CD4-positive, alpha-beta T cell treated with Interleukin-1 beta for 1 hour (primary cell): ENCODE measurements at regions not wholly inside any gene's neighbourhood (a gene's known extent, or its start where the extent isn't known, plus 50 kb on each side); places are given as distances from the start of the nearest gene placed in this dataset.
"Not testable (repeated sequence)": the region's sequence is repeated elsewhere in the genome, so short reads cannot be mapped to it uniquely, and the experiment has no call there.

Experiments
- DNase-seq, 2 donors: peaks; one replicate each; pipeline ENCODE4 v3.0.0-alpha.2; 2020 to 2022

GRCh38 chr16:65829076-65829475 lies 537.4 kb upstream of the CDH5 start:
- DNase-seq: no peak

DNA sequence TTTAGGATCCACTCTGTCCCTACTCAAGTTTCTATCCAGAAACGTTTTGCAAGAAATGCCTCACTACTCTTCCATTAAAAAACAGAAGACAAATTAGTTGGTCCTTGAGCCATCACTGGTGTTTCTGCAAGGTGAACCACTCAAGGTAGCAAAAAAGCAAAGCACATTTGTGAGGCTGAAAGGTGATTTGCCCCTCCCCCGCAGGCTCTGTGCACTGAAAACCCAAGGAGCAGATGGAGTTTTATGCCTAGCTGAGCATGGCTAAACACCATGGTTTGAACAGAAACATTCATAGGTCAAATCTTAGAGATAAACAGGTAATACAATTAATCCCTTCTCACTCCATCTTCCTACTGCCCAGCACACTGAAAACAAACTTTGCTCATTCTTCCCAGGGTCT lies 538.2 kb upstream of the CDH5 start:
- no peak for DNase-seq

DNA sequence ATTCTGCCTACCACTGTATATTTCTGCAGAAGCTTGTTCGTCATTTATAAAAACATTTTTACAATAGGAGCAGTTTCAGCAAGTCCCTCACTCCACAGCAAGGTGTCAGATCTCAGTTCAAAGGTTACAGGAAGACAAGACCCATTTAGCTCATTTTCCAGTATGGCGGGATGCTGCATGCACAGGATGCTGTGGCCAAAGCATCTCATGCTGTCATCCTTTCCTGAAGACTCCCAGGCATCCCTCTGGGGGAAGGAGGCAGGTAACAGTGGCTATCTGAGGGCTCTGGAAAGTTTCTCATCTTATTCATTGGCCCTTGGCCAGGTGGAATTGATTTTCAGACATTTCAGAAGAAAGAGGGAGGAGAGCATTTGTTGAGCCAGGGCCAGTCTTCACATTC lies 539.3 kb upstream of the CDH5 start:
- no peak for DNase-seq

- no peak for DNase-seq
Observed at GRCh38 chr16:65825191-65825856, 541.2 kb upstream of the CDH5 start.

GRCh38 chr16:65822148-65822547 lies 544.3 kb upstream of the CDH5 start:
- DNase-seq: no peak

- DNase-seq: no peak
Observed at GRCh38 chr16:65819136-65819898, 547.2 kb upstream of the CDH5 start.

GRCh38 chr16:65817799-65818198 lies 548.7 kb upstream of the CDH5 start:
- DNase-seq: no peak

DNA sequence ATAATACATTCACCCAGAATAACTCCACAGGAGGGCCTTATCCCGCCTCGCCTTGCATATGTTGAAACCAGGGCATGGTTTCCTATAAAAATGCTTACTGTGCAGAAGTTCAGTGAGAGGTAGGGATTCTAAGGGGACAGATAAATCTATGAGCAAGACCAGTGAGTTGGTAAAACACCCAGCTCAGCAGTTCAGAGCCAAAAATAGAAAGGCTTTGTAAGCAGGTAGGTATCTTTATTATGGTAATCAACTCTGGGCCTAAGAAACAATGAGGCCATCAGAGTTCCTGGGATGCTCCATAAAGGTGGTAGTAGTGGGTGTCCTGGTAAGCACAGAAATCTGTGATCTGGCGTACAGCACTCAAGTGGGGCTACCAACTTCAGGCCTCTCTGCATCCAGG lies 549.4 kb upstream of the CDH5 start:
- DNase-seq: no peak

DNA sequence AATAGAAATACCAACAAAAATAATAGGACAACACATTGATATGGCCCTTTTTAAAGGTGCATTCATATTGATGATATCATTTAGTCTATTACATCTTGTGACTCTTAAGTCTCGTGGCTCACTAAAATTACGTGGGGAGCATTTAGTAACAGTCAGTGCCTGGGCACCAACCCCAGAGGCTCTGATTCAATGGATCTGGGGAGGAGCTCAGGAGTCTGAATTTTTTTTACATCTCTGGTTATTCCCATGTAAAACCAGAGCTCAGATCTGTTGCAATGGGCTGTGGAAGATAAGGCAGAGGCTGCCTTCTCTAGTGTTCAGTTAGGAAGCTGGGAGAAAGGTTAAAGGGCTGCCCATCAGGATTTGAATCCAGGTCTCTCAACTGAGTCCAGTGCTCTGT lies 549.9 kb upstream of the CDH5 start:
- DNase-seq: no peak

GRCh38 chr16:65815707-65816106 lies 550.8 kb upstream of the CDH5 start:
- no peak for DNase-seq

DNA sequence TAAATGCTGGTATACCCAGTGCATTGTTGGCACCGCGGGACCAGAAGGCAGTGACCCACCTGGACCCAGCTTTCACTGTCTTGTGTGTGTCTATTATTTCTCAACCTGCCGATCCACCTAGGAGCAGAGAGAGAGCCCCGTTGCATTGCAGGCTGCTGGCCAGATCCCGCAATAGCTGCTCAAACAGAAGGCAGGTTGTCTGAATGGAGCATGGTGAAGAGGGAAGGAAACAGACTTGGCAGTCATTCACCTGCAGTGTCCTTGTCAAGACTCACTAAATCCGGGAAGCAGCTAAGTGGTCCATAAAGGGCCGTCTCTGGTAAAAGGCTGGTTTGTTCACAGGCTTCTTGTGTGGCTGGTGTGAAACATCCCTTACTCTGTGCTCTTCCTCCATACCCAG lies 552.6 kb upstream of the CDH5 start:
- DNase-seq: not testable (repeated sequence)

DNA sequence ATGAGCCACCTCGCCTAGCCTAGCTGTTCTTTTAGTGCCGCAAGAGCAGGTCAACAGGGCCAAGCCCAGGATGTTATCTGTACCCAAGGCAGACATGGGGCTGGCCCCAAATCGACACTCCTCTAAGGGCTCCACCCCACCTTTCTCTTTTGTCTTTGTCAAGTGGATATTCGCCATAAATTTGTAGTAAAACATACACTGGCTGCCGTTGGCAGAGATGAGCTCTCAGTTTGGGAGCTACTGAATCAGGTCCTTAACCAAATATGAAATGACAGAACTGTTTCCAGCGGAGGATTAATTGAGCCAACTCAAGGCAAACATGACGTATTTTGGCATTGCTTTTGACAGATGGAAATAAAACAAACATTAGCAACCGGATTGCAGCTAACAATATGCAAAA lies 556.9 kb upstream of the CDH5 start:
- no peak for DNase-seq

DNA sequence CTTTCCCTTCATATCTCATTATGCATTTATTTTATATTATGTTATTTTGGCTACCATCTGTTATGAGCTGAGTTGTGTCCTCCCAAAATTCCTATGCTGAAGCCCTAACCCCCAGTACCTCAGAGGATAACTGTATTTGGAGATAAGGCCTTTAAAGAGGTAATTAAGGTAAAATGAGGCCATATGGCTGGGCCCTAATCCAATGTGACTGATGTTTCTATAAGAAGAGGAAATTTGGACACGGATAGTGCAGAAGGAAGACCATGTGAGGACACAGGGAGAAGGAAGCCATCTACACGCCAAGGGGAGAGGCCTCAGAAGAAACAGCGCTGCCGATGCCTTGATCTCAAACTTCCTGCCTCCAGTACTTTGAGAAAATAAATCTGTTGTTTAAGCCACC lies 557.7 kb upstream of the CDH5 start:
- DNase-seq: no peak

DNA sequence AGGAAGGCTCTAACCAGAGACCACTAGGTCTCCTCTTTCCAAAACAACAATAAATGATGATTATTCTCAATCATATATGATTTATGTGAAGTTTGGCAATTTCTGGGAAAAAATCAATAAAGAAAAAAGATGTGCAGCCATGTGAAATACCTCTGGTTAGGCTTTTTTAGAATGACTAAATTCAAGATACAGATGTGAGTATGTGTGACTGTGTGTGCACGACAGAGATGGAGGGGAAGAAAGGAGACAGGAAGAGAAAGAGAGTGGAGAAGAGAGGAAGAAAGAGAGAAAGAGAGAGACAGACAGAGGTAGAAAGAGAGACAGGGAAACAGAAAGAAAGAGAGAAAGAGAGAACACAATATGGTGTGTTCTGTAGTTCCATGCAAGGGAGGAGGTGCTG lies 558.6 kb upstream of the CDH5 start:
- no peak for DNase-seq

DNA sequence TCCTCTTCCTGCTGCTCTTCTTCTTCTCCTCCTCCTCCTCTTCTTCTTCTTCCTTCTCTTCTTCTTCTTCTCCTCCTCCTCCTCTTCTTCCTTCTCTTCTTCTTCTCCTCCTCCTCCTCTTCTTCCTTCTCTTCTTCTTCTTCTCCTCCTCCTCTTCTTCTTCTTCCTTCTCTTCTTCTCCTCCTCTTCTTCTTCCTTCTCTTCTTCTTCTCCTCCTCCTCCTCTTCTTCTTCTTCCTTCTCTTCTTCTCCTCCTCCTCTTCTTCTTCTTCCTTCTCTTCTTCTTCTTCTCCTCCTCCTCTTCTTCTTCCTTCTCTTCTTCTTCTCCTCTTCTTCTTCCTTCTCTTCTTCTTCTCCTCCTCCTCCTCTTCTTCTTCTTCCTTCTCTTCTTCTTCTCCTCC lies 560.8 kb upstream of the CDH5 start:
- DNase-seq: not testable (repeated sequence)

- DNase-seq: no peak
Observed at GRCh38 chr16:65796481-65796880, 570.0 kb upstream of the CDH5 start.

GRCh38 chr16:65794973-65795372 lies 571.5 kb upstream of the CDH5 start:
- DNase-seq: no peak

DNA sequence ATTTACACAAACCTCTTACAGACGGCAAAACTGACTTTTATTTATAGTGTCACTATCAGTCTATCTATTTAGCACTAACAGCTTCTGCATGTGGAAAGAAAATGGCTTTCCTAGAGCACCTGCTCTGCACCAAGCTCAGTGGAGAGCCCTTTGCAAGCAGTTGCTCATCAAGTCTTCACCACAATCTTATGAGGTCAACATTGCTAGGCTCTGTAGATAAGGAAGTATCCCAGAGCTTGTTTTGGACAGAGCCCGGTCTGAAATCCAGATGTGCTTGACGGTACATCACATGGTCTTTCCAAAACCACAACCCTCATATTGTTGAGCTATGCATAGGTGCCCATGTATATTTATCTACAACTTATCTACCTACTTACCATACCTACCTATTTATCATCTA lies 572.7 kb upstream of the CDH5 start:
- no peak for DNase-seq

- no peak for DNase-seq
Observed at GRCh38 chr16:65790768-65791167, 575.7 kb upstream of the CDH5 start.

GRCh38 chr16:65789161-65789945 lies 577.1 kb upstream of the CDH5 start:
- no peak for DNase-seq

DNA sequence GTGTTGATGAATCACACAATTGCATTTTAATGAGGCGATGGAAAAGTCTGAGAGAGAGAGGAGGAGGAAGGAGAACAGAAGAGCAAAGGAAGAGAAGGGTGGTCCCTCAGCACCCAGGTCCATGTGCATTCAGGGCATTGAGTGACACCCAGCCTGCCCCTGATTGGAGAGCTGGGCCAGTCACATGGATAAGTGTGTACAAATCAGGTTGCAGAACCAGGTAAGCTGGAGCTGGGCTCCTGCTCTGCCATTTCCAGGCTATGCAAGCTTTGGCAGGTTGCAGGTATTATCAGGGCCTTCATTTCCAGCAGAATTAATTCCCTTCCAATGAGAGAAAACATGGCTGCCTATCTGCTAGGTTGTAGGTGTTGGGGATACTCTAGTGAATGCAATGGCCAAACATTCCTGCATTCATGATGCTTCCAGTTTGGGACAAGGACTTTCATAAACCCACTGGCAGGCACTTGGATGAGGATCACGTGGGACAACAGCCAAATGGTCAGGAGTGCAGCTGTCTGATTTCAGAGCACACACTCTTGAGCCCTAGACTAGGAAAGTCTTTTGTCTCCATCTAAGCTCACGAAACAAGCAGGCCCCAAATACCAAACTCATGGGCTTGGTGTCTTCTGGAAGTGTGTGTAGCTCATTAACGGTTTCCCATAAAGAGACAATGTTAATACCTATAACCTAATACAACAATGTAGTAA lies 577.9 kb upstream of the CDH5 start:
- DNase-seq: no peak

GRCh38 chr16:65787921-65788320 lies 578.6 kb upstream of the CDH5 start:
- DNase-seq: no peak

- DNase-seq: no peak
Observed at GRCh38 chr16:65786916-65787315, 579.6 kb upstream of the CDH5 start.
